HG03469 (cell line): ENCODE measurements at regions not wholly inside any gene's neighbourhood (a gene's known extent, or its start where the extent isn't known, plus 50 kb on each side); places are given as distances from the start of the nearest gene placed in this dataset.
A peak's percentile ranks its signal among the peaks of the same experiment; 100 is the strongest.

Experiments
- ATAC-seq: cut with Tn5 transposase; IDR thresholded peaks from one replicate; pipeline ENCODE4 v1.9.1; 2021; ENCODE audit warnings: mild to moderate bottlenecking, moderate library complexity, moderate number of reproducible peaks; ENCODE audit not compliant: unreplicated experiment

GRCh38 chr6:74650668-74651067 is 555.2 kb downstream of the COL12A1 start:
- ATAC-seq: no peak

DNA sequence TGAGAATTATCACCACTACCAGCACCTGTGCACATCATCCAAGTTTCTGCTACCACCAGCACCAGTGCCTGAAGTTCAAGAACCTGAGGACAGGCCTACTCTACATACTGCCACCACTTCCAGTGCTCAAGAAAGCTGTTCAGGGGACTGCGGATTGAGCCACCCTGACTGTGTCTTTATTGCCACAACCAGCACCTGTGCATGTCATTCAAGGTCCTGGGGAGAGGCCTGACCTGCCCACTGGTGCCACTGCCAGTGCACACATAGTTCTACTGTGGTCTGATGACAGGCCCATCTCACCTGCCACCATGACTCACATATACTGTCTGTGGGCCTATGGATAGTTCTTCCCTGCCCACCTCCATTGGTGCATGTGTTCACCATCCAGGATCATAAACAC is 559.4 kb downstream of the COL12A1 start:
- ATAC-seq: no peak

GRCh38 chr6:74645108-74645849 is 560.6 kb downstream of the COL12A1 start:
- ATAC-seq: no peak

GRCh38 chr6:74642101-74642500 is 563.8 kb downstream of the COL12A1 start:
- no peak for ATAC-seq

- no peak for ATAC-seq
Measured at GRCh38 chr6:74638412-74638811, 567.4 kb downstream of the COL12A1 start.

DNA sequence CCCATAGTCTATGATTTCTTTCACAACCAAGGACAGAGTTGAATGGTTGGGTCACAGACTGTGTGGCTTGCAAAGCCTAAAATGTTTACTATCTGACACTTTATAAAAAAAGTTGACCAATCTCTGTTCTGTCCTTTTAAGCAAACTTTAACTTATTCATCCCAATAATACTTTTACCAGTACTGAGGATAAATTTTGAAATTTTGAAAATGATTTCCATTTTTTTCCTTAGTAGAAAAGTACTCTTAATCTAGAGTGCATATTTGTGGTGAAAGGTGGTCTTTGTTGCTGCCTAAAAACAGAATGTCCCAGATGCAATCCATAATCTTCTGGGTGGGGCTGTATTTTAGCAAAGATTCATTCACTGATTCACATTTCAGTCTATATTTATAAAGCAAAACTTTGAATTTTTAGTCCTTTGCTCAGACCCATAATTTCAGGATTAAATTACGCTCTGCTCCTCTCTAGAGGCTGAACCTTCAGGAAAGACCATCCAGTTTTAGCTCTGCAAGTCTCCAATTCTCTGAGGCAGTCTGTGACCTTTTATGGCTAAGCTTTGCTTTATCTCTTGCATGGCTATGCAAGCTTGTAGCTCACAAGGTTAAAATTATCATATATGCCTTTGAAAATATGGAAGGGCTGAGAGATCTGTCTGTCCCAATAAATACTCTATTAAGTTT is 573.5 kb downstream of the COL12A1 start:
- ATAC-seq: no peak

DNA sequence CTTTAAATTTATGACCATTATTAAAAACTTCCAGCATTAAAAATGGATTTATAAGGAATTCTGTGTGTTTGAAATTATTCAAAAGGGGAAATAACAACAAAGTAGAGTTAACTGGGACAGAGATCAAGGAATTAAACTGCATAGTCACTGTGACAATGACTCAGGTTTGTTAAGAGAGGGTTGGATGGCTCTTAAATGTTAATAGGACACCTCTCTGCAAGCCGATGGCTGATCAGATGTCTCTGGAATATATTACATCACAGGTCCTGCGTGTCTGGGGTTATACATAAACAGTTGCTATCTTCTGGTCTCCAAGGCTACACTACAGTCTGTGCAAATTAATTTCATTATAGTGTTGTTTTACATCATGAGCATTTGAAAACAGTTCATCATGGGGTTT is 574.3 kb downstream of the COL12A1 start:
- no peak for ATAC-seq

DNA sequence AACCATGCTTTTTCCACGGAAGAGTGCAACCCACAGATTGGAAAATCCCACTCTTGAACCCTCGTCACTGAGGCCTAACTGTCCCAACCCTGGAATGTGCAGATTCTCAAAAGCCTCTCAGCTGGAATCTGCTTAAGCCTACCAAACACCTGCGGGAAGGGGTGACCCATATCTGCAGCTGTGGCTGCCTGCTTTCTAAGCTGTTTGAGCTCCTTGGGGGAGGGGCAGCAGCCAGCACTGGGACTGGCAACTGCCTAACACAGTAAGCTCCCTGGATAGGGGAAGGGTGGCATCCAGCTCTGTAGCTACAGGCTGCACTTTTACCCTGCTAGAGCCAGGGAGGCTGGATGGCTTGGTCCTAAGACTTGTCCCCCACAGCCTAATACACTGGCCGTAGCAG is 579.6 kb downstream of the COL12A1 start:
- ATAC-seq: no peak

GRCh38 chr6:74623027-74623426 is 582.8 kb downstream of the COL12A1 start:
- no peak for ATAC-seq

DNA sequence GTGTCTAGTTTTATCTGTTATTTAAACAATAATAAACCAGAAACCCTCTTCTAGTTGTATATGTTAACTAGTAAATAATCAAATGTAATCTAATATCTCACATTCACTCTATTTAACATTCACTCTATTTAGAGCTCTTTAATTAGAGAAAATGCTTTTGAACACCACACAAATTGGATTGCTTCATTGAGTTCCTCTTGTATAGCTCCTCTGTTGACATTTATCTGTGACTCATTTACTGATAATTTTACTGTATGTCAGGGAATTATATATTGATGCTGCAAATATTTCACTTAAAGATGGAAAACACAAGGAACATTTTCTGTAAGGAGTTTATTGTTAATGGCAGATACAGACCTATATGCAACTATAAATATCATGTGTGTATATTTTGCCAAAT is 594.6 kb downstream of the COL12A1 start:
- no peak for ATAC-seq

- ATAC-seq: no peak
Measured at GRCh38 chr6:74610352-74610751, 595.5 kb downstream of the COL12A1 start.

- no peak for ATAC-seq
Measured at GRCh38 chr6:74609871-74610270, 596.0 kb downstream of the COL12A1 start.

GRCh38 chr6:74607934-74608333 is 597.9 kb downstream of the COL12A1 start:
- no peak for ATAC-seq

DNA sequence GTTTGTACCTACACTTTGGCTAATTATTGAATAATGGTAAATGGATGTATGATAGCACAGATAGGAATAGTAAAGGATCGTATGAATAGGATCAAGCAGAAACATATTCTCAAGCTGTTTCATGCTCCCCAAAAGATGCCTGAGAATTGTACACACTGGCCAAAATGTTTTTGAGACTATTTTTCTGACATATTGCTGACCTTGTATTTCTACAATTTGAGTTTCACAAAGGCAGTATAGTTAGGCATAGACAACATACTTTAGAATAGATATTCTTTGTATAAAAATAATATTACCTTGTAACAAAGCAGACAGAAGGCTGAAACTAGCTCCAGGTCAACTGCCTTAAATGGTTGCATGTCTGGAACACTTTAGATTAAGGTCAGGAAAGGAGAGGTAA is 598.4 kb downstream of the COL12A1 start:
- no peak for ATAC-seq

DNA sequence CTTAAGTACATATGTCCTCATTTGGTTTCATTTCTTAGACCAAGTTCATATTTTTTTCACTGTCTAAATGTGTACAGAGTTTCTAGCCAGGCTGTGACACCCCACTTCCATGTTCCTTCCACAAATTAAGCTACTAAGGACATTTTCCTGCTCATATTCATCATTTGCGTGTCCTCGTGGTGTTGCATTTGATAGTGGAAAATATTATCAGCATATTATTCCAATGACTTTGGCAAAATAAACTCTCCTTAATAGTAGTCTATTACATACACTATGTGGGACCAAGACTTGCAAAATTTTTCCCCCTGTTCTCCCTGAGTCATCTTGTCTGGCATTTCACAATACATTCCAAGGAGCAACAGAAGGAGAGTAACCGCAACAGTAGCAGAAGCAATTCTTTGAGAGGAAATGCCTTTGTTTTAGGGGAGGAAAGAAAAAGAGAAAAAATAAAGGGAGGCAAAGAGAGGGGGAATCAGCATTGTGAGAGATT is 599.2 kb downstream of the COL12A1 start:
- ATAC-seq: no peak

DNA sequence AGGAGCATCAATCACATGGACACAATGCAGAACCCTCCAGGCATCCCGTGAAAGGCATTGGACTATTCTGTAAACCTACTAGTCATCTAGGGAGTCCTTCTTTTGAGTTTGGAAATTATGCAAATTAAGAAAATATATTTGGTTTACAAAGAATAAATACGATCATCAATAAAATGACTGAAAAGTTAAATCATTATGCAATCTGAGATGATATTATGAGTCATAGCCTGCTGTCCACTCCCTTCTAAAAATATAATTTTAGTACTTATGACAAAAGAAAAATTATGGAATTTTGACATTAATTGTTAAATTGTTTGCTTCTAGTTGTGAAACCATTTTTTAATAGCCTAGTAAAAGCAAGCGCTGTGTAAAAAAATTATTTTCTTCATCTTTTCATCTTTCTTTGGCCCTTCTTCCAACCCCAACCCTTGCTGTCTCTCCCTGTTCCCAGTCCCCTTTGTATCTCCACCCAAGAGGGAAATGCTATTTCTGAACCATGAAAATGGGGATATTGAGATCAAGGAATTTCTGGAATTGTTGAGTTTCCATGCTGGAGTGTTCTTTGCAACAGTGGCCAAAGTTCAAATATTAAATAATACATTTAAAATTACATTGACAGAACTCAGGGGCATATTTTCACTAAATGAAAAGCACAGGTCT is 599.8 kb downstream of the COL12A1 start:
- no peak for ATAC-seq

- no peak for ATAC-seq
Measured at GRCh38 chr6:74604279-74604678, 601.6 kb downstream of the COL12A1 start.

DNA sequence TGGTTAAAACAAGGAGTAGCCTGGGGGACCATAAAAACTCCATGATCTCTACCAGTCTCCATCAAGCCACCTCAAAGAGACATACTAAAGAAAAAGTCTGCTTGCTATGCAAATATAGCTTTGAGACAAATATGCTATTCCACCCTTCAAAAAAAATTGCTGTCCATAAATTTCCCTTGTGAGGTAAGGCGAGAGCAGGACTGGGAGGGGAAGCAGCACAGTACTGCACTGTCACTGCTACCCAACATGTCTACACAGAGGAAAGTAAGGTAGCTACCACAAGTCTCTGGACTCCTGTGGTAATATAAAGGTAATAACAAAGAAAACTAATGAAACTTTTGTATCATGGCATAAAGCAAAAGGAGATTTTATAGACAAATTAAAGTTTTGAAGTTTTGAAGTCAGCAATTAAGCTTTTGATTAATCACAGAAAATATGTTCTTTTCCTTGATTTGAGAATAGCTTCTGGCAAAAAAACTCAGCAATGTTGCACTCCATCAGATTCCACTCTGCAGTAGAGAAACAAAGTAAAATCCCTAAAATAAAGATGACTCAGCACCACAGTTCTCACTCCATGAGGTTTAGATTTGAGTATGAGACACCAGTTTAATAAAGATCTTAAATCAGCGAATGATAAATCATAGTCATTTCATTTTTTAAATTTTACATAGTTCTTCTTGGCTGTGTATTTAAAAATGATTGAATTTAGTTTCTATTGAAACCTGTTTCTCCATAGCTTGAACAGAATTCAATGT is 602.4 kb downstream of the COL12A1 start:
- ATAC-seq: no peak

DNA sequence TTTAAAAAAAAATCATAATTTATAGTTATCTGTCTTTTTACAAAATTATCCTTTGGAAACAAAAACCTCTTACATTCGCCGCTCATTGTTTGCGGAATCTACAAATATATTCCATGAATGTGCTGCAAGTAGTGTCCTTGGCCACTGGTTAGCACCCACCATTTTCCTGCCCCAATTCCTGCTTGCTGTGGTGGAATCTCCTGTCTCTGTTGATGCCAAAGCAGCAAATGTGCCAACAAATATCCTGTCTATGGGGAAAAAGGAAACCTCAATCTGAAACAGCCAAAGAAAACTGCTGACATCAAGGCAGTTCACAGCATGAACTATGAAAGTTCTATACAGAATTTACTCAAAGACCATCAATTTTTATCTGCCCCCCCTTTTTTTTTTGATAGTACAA is 603.6 kb downstream of the COL12A1 start:
- no peak for ATAC-seq

- ATAC-seq: peak; percentile 94
Measured at GRCh38 chr6:74598462-74599393, 607.1 kb downstream of the COL12A1 start.
